AG10803 (cell line): ENCODE measurements at regions not wholly inside any gene's neighbourhood (a gene's known extent, or its start where the extent isn't known, plus 50 kb on each side); places are given as distances from the start of the nearest gene placed in this dataset.

Source experiments
- DNase-seq: peaks from one replicate; pipeline ENCODE4 v3.0.0; 2010; ENCODE audit warnings: low read depth
- H3K4me3 ChIP-seq: 2 replicates; pipeline ENCODE4 v1.5.1; 2011; ENCODE audit warnings: mild to moderate bottlenecking, low read length, control low read depth
- CTCF ChIP-seq: conservative IDR thresholded peaks from 2 replicates; pipeline ENCODE4 v1.5.1; 2011; ENCODE audit warnings: mild to moderate bottlenecking, low read length, control low read depth, inconsistent platforms

DNA sequence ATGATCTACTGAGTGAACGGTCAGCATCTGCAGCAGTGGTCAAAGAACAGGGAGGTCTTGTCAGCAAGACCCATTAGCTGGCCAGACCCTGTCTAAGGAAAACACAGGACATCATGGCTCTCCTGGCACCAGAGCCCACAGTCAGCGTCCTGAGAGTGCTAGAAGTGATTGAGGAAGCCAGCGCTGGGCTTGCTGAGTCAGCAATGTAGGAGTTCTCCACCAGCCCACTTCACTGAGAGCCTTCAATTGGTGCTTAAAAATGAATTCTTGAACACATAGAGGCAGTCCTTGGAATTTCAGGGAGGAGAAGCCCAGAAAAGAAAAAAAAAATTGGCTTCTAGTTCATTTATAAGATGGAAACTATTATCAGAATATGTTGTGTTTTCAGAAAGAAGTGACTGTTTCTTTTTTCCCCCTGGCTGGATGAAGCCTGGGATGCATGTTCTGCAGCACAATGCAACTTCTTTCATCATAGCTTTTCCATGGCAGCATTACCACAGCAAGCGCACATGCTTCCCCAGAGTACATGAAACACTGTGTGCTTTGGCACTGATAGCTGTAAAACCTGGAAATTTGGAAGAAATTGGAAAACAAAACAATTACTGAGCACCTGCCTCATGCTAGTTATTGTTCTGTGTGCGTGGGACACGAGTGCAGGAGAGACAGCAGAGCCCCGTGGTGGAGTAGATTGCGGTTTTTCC is 899.9 kb downstream of the C6orf118 start:
- no peak for DNase-seq
- no peak overlapping the region for H3K4me3 ChIP-seq
- TF ChIP-seq CTCF = no peak

DNA sequence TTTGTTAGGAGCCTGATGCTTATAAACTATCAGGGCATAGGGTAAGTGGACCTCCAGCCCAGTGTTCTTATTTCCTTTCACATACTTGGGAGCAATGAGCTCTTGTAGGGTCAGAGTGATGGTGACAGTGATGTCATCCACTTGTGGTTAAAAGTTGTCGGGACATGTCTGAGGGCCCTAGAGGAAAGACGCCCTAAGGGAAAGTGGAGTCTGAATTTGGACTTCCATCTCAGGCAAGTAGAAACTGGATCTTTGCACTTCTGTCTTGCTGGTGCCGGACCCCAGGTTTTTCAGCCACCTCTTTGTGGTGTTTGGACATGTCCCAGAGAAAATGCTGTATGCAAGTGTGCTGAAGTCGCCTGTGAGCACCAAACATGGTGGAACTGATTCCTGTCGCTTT is 900.5 kb downstream of the C6orf118 start:
- DNase-seq = no peak
- no peak overlapping the region for H3K4me3 ChIP-seq
- no peak for TF ChIP-seq CTCF

DNA sequence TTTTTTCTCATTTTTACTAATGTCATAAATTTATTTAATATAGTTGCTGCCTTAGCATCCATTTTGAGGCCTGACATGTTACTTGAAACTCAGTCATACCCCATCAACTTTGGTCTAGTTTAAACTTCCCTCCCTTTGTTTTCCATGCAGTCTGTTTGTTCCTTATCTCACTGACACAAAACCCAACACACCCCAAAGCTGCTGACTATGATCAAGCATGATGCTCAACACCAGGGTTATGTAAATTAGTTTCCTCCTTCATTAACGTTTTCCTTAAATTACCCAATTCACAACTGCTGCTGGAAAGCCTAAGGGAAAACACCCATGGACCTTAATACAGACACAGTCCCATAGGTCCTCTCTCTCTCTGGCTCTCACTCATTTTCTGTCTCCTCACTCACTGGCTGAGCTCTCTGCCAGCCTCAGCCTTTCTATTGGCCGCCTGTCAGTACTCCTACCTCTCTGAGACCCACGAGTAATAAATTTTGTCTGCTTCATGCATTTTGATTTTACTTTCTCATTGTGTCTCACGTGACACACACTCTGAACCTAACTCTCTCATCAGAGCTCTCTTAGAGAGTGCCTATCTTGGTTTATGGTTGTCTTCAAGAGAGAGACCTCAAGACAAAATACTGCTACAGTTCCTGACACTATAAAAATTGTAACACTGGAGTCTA is 904.5 kb downstream of the C6orf118 start:
- TF ChIP-seq CTCF = no peak
- no peak overlapping the region for H3K4me3 ChIP-seq
- no peak for DNase-seq

DNA sequence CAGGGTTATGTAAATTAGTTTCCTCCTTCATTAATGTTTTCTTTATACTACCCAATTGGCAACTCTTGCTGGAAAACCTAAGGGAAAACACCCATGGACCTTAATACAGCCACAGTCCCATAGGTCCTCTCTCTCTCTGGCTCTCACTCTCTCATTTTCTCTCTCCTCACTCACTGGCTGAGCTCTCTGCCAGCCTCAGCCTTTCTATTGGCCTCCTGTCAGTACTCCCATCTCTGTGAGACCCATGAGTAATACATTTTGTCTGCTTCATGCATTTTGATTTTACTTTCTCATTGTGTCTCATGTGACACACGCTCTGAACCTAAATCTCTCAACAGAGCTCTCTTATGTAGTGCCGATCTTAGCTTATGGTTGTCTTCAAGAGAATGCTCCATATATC is 907.5 kb downstream of the C6orf118 start:
- no peak for DNase-seq
- no peak overlapping the region for H3K4me3 ChIP-seq
- TF ChIP-seq CTCF = no peak

GRCh38 chr6:164398647-164399046 is 910.8 kb downstream of the C6orf118 start:
- H3K4me3 ChIP-seq = no peak overlapping the region
- no peak for DNase-seq
- no peak for TF ChIP-seq CTCF

DNA sequence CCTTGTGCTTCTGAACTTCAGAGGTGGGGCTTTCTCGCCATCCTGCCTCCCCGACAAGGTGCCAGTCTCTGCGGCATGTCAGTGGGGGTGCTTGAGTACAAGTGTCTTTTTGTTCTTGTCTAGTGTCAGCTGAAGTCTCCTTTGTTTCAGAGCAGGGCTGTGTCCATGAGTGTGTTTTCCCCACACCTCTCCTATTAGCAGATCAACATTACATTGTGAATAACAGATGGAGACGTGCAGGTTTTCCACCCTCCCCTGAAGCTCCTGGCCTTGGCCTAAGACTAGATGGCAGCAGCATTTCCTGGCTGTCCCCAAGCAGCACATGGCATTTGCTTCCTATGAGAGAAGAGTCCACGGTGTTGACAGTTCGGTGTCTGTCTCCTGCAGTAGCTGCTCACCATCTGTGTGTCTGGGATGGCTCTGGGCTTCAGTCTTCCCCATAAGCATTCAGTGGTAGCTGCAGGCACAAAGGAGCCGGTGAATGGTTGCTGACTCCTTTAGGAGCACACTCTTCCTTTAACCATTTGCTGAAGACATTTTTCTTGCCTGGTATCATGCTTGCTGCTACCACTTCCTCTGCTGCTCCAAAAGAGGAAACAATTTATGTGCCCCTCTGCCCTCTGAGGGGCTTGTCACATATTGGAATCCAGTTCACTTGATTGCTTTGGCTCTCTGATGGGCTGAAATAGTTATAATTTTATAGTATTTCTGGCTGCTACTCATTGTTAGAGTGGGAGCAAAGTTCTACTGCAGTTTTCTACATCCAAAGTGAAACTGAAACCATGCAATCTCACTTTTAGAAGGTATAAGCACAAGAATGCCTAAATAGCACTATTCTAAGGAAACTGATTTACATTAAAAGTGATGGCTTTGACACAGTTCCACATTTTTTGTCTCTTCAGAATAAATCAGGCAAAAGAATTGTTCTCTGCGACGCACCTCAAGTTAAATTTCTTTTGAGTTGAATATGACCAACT is 913.0 kb downstream of the C6orf118 start:
- TF ChIP-seq CTCF = no peak
- H3K4me3 ChIP-seq = peak overlapping the region; percentile 35
- DNase-seq = peak; percentile 1
